Right ventricle myocardium inferior (tissue), 1 donor: ENCODE measurements at regions not wholly inside any gene's neighbourhood (a gene's known extent, or its start where the extent isn't known, plus 50 kb on each side); places are given as distances from the start of the nearest gene placed in this dataset.
"Not testable (repeated sequence)": the region's sequence is repeated elsewhere in the genome, so short reads cannot be mapped to it uniquely, and the experiment has no call there.

ENCODE experiments used
- ATAC-seq: fragments of 200-7000 bp; cut with Tn5 transposase; one replicate; pipeline ENCODE4 v1.9.1; 2020; ENCODE audit warnings: mild to moderate bottlenecking, moderate library complexity
- DNase-seq: peaks from one replicate; pipeline ENCODE4 v3.0.0; 2021; ENCODE audit errors: missing footprints
- intact Hi-C: fragments of 100-400 bp; cut with DNase I; formaldehyde crosslinking; loops from one replicate; pipeline ENCODE4 v1.11.0; 2022
- donor health status: DM: no; HTN: yes; CAD: no; lungs with severe emphysema.

- intact Hi-C loops = no loop called here
- DNase-seq (no peak), ATAC-seq (no peak)
Observed at GRCh38 chr1:14143777-14144176, 443.8 kb downstream of the PRDM2 start.

GRCh38 chr1:14148526-14148925, 448.5 kb downstream of the PRDM2 start:
- DNase-seq (no peak), ATAC-seq (no peak)
- intact Hi-C loops = no loop called here

GRCh38 chr1:14149431-14149830, 449.1 kb upstream of the KAZN start:
- intact Hi-C loops = no loop called here
- DNase-seq (no peak), ATAC-seq (no peak)

- intact Hi-C loops = no loop called here
- DNase-seq (no peak), ATAC-seq (no peak)
Observed at GRCh38 chr1:14156543-14156942, 441.9 kb upstream of the KAZN start.

GRCh38 chr1:14160781-14161180, 437.7 kb upstream of the KAZN start:
- intact Hi-C loops = no loop called here
- DNase-seq (no peak), ATAC-seq (no peak)

- ATAC-seq = no peak
- intact Hi-C loops = no loop called here
- DNase-seq = no peak
Observed at GRCh38 chr1:14163246-14163645, 435.2 kb upstream of the KAZN start.

- no peak for DNase-seq
- intact Hi-C loops = no loop called here
Observed at GRCh38 chr1:14165371-14165801, 433.1 kb upstream of the KAZN start.

GRCh38 chr1:14167884-14168283, 430.6 kb upstream of the KAZN start:
- ATAC-seq (no peak), DNase-seq (no peak)
- intact Hi-C loops = no loop called here

More at GRCh38 chr1:14165371-14165801, 433.1 kb upstream of the KAZN start:
- peak; percentile 86 for ATAC-seq

GRCh38 chr1:14168326-14169063, 430.0 kb upstream of the KAZN start:
- ATAC-seq (no peak), DNase-seq (no peak)
- intact Hi-C loops = no loop called here

GRCh38 chr1:14173598-14173997, 424.9 kb upstream of the KAZN start:
- DNase-seq = no peak
- peak; percentile 13 for ATAC-seq
- intact Hi-C loops = no loop called here

- intact Hi-C loops, DNase-seq, ATAC-seq: not testable (repeated sequence)
Observed at GRCh38 chr1:14177866-14178265, 420.6 kb upstream of the KAZN start.

- no peak for ATAC-seq
- DNase-seq = no peak
- intact Hi-C loops = no loop called here
Observed at GRCh38 chr1:14180738-14181137, 417.7 kb upstream of the KAZN start.

- intact Hi-C loops = no loop called here
- DNase-seq = no peak
- no peak for ATAC-seq
Observed at GRCh38 chr1:14181191-14181795, 417.2 kb upstream of the KAZN start.

GRCh38 chr1:14182856-14183255, 415.6 kb upstream of the KAZN start:
- ATAC-seq = no peak
- intact Hi-C loops = no loop called here

GRCh38 chr1:14183329-14183728, 415.2 kb upstream of the KAZN start:
- intact Hi-C loops = no loop called here
- no peak for ATAC-seq

More at GRCh38 chr1:14182856-14183255, 415.6 kb upstream of the KAZN start:
- no peak for DNase-seq

GRCh38 chr1:14184454-14184853, 414.0 kb upstream of the KAZN start:
- ATAC-seq (peak; percentile 62), DNase-seq (no peak)
- intact Hi-C loops = no loop called here

More at GRCh38 chr1:14183329-14183728, 415.2 kb upstream of the KAZN start:
- no peak for DNase-seq

- ATAC-seq = no peak
- no peak for DNase-seq
- intact Hi-C loops = no loop called here
Observed at GRCh38 chr1:14189381-14189780, 409.1 kb upstream of the KAZN start.

GRCh38 chr1:14190508-14190907, 408.0 kb upstream of the KAZN start:
- ATAC-seq (no peak), DNase-seq (no peak)
- intact Hi-C loops = no loop called here

GRCh38 chr1:14194511-14194910, 404.0 kb upstream of the KAZN start:
- no peak for DNase-seq
- ATAC-seq = no peak
- intact Hi-C loops = no loop called here

GRCh38 chr1:14205066-14205465, 393.4 kb upstream of the KAZN start:
- intact Hi-C loops = no loop called here
- ATAC-seq = no peak
- no peak for DNase-seq

GRCh38 chr1:14215151-14215550, 383.3 kb upstream of the KAZN start:
- ATAC-seq = no peak
- intact Hi-C loops = no loop called here
- DNase-seq = no peak
